GM18498 (cell line): ENCODE measurements at regions not wholly inside any gene's neighbourhood (a gene's known extent, or its start where the extent isn't known, plus 50 kb on each side); places are given as distances from the start of the nearest gene placed in this dataset.

ENCODE experiments used
- ATAC-seq: cut with Tn5 transposase; IDR thresholded peaks from one replicate; pipeline ENCODE4 v1.9.1; 2021; ENCODE audit warnings: mild to moderate bottlenecking, moderate library complexity; ENCODE audit not compliant: unreplicated experiment

- no peak for ATAC-seq
These were observed 352.4 kb downstream of the IRX2 start for GRCh38 chr5:2399096-2399495.

GRCh38 chr5:2393556-2393955, 357.9 kb downstream of the IRX2 start:
- ATAC-seq, result no peak

GRCh38 chr5:2391566-2391965, 359.9 kb downstream of the IRX2 start:
- no peak for ATAC-seq

- no peak for ATAC-seq
These were observed 360.5 kb downstream of the IRX2 start for GRCh38 chr5:2391021-2391420.

GRCh38 chr5:2388571-2388970, 362.9 kb downstream of the IRX2 start:
- ATAC-seq, result no peak

GRCh38 chr5:2387634-2388325, 363.7 kb downstream of the IRX2 start:
- no peak for ATAC-seq

GRCh38 chr5:2387250-2387633, 364.2 kb downstream of the IRX2 start:
- ATAC-seq, result no peak

GRCh38 chr5:2385818-2386217, 365.7 kb downstream of the IRX2 start:
- no peak for ATAC-seq

GRCh38 chr5:2383698-2384065, 367.8 kb downstream of the IRX2 start:
- ATAC-seq, result no peak

GRCh38 chr5:2382776-2383697, 368.4 kb downstream of the IRX2 start:
- no peak for ATAC-seq

- no peak for ATAC-seq
These were observed 369.6 kb downstream of the IRX2 start for GRCh38 chr5:2381861-2382260.

- ATAC-seq, result no peak
These were observed 370.4 kb downstream of the IRX2 start for GRCh38 chr5:2381070-2381469.

- ATAC-seq, result no peak
These were observed 372.5 kb downstream of the IRX2 start for GRCh38 chr5:2378976-2379375.

GRCh38 chr5:2378108-2378507, 373.4 kb downstream of the IRX2 start:
- no peak for ATAC-seq

GRCh38 chr5:2376486-2376885, 375.0 kb downstream of the IRX2 start:
- ATAC-seq, result no peak

GRCh38 chr5:2375757-2376250, 375.7 kb downstream of the IRX2 start:
- ATAC-seq, result no peak

GRCh38 chr5:2375291-2375690, 376.2 kb downstream of the IRX2 start:
- no peak for ATAC-seq

- no peak for ATAC-seq
These were observed 376.8 kb downstream of the IRX2 start for GRCh38 chr5:2374703-2375102.

GRCh38 chr5:2373631-2374030, 377.8 kb downstream of the IRX2 start:
- ATAC-seq, result no peak

- ATAC-seq, result no peak
These were observed 380.1 kb downstream of the IRX2 start for GRCh38 chr5:2371419-2371710.

- ATAC-seq, result no peak
These were observed 380.7 kb downstream of the IRX2 start for GRCh38 chr5:2370626-2371418.

- no peak for ATAC-seq
These were observed 382.3 kb downstream of the IRX2 start for GRCh38 chr5:2369178-2369577.
